ENCODE measurements at regions not wholly inside any gene's neighbourhood (a gene's known extent, or its start where the extent isn't known, plus 50 kb on each side); places are given as distances from the start of the nearest gene placed in this dataset.

GRCh38 chr16:79668502-79668901 is 68.0 kb upstream of the MAF start:
- no peak for DNase-seq
- no peak for TF ChIP-seq CTCF (IDR thresholded peaks at IDR 0.05)

GRCh38 chr16:79665970-79666369 is 65.4 kb upstream of the MAF start:
- H3K27ac ChIP-seq, result no peak overlapping the region
- H3K4me3 ChIP-seq, result no peak overlapping the region
- no peak for TF ChIP-seq CTCF (IDR thresholded peaks at IDR 0.05)
- no peak for TF ChIP-seq POLR2A (IDR thresholded peaks at IDR 0.05)
- WGBS (ENCODE audit: insufficient coverage, low coverage, low lambda C conversion rate, missing lambda C conversion rate), result 29% methylated on average over 2 of the region's 3 CpGs
- ATAC-seq (no peak), DNase-seq (no peak)
- H3K36me3 ChIP-seq, result no peaks in the 10 kb centered on the region
- H3K27me3 ChIP-seq, result no peaks in the 10 kb centered on the region
- intact Hi-C loops (cut with DNase I), result no loop called here
- peaks cover 0 to 22% (median 0%) of the 10 kb centered on the region in 4 donors for H3K4me1 ChIP-seq
- H3K9me3 ChIP-seq, result no peaks in the 10 kb centered on the region

More at GRCh38 chr16:79668502-79668901, 68.0 kb upstream of the MAF start:
- Histone ChIP-seq H3K4me1 (no peaks in the 10 kb centered on the region), H3K36me3 (no peaks in the 10 kb centered on the region), H3K9me3 (no peaks in the 10 kb centered on the region), H3K27me3 (no peaks in the 10 kb centered on the region), H3K4me3 (no peak overlapping the region), H3K27ac (no peak overlapping the region)
- intact Hi-C loops (cut with DNase I), result no loop called here
- ATAC-seq, result no peak
- WGBS (ENCODE audit: insufficient coverage, low coverage, low lambda C conversion rate, missing lambda C conversion rate), result 71% methylated on average over 4 of the region's 4 CpGs

- no peaks in the 10 kb centered on the region for H3K9me3 ChIP-seq
- no CpG with 5 or more reads among the region's 1 CpG for WGBS (ENCODE audit: insufficient coverage, low coverage, low lambda C conversion rate, missing lambda C conversion rate)
- no peaks in the 10 kb centered on the region for H3K27me3 ChIP-seq
- H3K36me3 ChIP-seq, result no peaks in the 10 kb centered on the region
- H3K27ac ChIP-seq, result no peak overlapping the region
- H3K4me1 ChIP-seq, result peaks cover 0 to 23% (median 0%) of the 10 kb centered on the region in 4 donors
- TF ChIP-seq CTCF (IDR thresholded peaks at IDR 0.05) (no peak), POLR2A (IDR thresholded peaks at IDR 0.05) (no peak)
- H3K4me3 ChIP-seq, result no peak overlapping the region
- intact Hi-C loops (cut with DNase I), result no loop called here
- no peak for DNase-seq
- ATAC-seq, result no peak
These were observed 63.9 kb upstream of the MAF start for GRCh38 chr16:79664407-79664806.

- no peaks in the 10 kb centered on the region for H3K36me3 ChIP-seq
- ATAC-seq, result peak in 1 of 4 donors; percentile 47
- DNase-seq, result no peak
- H3K9me3 ChIP-seq, result no peaks in the 10 kb centered on the region
- intact Hi-C loops (cut with DNase I), result no loop called here
- TF ChIP-seq POLR2A (IDR thresholded peaks at IDR 0.05), result no peak
- no peak for TF ChIP-seq CTCF (IDR thresholded peaks at IDR 0.05)
- H3K4me1 ChIP-seq, result peaks cover 0 to 23% (median 0%) of the 10 kb centered on the region in 4 donors
- no peak overlapping the region for H3K27ac ChIP-seq
- WGBS (ENCODE audit: insufficient coverage, low coverage, low lambda C conversion rate, missing lambda C conversion rate), result 89% methylated on average over 5 of the region's 5 CpGs
- no peak overlapping the region for H3K4me3 ChIP-seq
- no peaks in the 10 kb centered on the region for H3K27me3 ChIP-seq
These were observed 62.3 kb upstream of the MAF start for GRCh38 chr16:79662669-79663313.

Measured in right lobe of liver (tissue), 6 donors.